ENCODE measurements at regions not wholly inside any gene's neighbourhood (a gene's known extent, or its start where the extent isn't known, plus 50 kb on each side); places are given as distances from the start of the nearest gene placed in this dataset.

DNA sequence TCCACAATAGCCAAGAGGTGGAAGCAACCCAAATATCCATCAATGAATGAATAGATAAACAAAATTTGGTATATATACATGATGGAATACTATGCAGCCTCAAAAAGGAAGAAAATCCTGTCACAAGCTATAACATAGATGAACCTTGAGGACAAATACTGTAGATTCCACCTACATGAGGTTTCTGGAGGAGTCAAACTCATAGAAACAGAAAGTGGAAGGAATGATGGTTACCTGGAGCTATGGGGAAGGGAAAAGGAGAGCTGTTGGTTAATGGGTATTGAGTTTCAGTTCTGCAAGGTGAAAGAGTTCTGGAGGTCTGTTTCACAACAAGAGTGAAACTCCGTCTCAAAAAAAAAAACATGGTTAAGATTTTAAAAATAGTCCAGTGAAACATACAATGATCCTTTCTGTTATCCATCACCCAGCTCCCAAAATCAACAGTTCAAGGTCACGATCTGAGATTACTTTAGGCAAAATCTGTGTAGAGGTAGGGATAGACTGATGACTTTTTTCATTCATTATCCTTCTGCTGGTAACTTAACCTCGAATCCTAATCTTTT, 80.8 kb upstream of the HNRNPU start:
- no peaks in the 10 kb centered on the region for H3K9me3 ChIP-seq (ENCODE audit: low read depth, low read length)
- no peaks in the 10 kb centered on the region for H3K27me3 ChIP-seq (ENCODE audit: insufficient read depth, low read length)
- H3K27ac ChIP-seq (ENCODE audit: low read depth, low read length), result no peak overlapping the region
- no peak overlapping the region for H2AFZ ChIP-seq (ENCODE audit: low read length)
- TF ChIP-seq CTCF (IDR thresholded peaks at IDR 0.05; ENCODE audit: extremely low read depth, low read depth, low read length), result no peak
- H3K79me2 ChIP-seq (ENCODE audit: insufficient read depth, low read length), result no peaks in the 10 kb centered on the region
- H4K20me1 ChIP-seq (ENCODE audit: insufficient read depth, low read length), result no peaks in the 10 kb centered on the region
- no peaks in the 10 kb centered on the region for H3K4me1 ChIP-seq (ENCODE audit: insufficient read depth, low read length)
- DNase-seq (ENCODE audit: insufficient read length, low spot score, missing footprints), result no peak
- no peak overlapping the region for H3K4me3 ChIP-seq (ENCODE audit: insufficient read depth, low read length)
- no peaks in the 10 kb centered on the region for H3K36me3 ChIP-seq (ENCODE audit: insufficient read depth, low read length)
- no peak overlapping the region for H3K4me2 ChIP-seq (ENCODE audit: insufficient read depth, low read length)

DNA sequence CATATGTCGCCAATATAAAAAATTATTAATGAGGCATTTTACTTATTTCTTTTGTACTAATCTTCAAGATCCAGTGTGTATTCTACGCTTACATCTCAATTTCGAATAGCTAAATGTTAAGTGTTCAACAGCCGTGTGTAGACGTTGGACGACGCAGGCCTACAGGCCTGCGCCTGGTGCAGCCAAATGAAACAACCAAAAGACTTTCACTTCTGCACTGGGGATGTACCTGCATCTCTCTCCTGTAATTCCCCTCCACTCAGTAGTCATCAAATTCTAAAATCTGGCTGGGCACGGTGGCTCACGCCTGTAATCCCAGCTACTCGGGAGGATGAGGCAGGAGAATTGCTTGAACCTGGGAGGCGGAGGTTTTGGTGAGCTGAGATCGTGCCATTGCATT, 76.8 kb upstream of the HNRNPU start:
- H3K27me3 ChIP-seq (ENCODE audit: insufficient read depth, low read length), result no peaks in the 10 kb centered on the region
- no peak for DNase-seq (ENCODE audit: insufficient read length, low spot score, missing footprints)
- no peaks in the 10 kb centered on the region for H3K36me3 ChIP-seq (ENCODE audit: insufficient read depth, low read length)
- H3K4me2 ChIP-seq (ENCODE audit: insufficient read depth, low read length), result no peak overlapping the region
- no peaks in the 10 kb centered on the region for H4K20me1 ChIP-seq (ENCODE audit: insufficient read depth, low read length)
- TF ChIP-seq CTCF (IDR thresholded peaks at IDR 0.05; ENCODE audit: extremely low read depth, low read depth, low read length), result no peak
- no peaks in the 10 kb centered on the region for H3K9me3 ChIP-seq (ENCODE audit: low read depth, low read length)
- no peaks in the 10 kb centered on the region for H3K79me2 ChIP-seq (ENCODE audit: insufficient read depth, low read length)
- H3K27ac ChIP-seq (ENCODE audit: low read depth, low read length), result no peak overlapping the region
- no peaks in the 10 kb centered on the region for H3K4me1 ChIP-seq (ENCODE audit: insufficient read depth, low read length)
- no peak overlapping the region for H3K4me3 ChIP-seq (ENCODE audit: insufficient read depth, low read length)
- H2AFZ ChIP-seq (ENCODE audit: low read length), result no peak overlapping the region

DNA sequence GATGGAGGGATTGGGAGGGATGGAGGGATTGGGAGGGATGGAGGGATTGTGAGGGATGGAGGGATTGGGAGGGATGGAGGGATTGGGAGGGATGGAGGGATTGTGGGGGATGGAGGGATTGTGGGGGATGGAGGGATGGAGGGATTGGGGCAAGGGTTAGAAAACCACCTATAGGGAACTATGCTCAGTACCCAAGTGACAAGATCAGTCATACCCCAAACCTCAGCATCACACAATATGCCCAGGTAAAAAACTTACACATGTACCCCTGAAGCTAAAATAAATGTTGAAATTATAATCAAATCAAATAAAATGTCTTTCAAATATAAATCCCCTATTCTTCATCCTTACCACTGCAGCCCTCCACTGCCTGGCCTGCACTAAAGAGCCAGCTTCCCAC, 72.8 kb upstream of the HNRNPU start:
- no peaks in the 10 kb centered on the region for H3K79me2 ChIP-seq (ENCODE audit: insufficient read depth, low read length)
- no peaks in the 10 kb centered on the region for H3K36me3 ChIP-seq (ENCODE audit: insufficient read depth, low read length)
- no peaks in the 10 kb centered on the region for H4K20me1 ChIP-seq (ENCODE audit: insufficient read depth, low read length)
- H3K4me1 ChIP-seq (ENCODE audit: insufficient read depth, low read length), result no peaks in the 10 kb centered on the region
- no peaks in the 10 kb centered on the region for H3K9me3 ChIP-seq (ENCODE audit: low read depth, low read length)
- no peak overlapping the region for H3K27ac ChIP-seq (ENCODE audit: low read depth, low read length)
- no peak overlapping the region for H2AFZ ChIP-seq (ENCODE audit: low read length)
- no peak overlapping the region for H3K4me3 ChIP-seq (ENCODE audit: insufficient read depth, low read length)
- no peak for DNase-seq (ENCODE audit: insufficient read length, low spot score, missing footprints)
- H3K27me3 ChIP-seq (ENCODE audit: insufficient read depth, low read length), result no peaks in the 10 kb centered on the region
- TF ChIP-seq CTCF (IDR thresholded peaks at IDR 0.05; ENCODE audit: extremely low read depth, low read depth, low read length), result no peak
- no peak overlapping the region for H3K4me2 ChIP-seq (ENCODE audit: insufficient read depth, low read length)

DNA sequence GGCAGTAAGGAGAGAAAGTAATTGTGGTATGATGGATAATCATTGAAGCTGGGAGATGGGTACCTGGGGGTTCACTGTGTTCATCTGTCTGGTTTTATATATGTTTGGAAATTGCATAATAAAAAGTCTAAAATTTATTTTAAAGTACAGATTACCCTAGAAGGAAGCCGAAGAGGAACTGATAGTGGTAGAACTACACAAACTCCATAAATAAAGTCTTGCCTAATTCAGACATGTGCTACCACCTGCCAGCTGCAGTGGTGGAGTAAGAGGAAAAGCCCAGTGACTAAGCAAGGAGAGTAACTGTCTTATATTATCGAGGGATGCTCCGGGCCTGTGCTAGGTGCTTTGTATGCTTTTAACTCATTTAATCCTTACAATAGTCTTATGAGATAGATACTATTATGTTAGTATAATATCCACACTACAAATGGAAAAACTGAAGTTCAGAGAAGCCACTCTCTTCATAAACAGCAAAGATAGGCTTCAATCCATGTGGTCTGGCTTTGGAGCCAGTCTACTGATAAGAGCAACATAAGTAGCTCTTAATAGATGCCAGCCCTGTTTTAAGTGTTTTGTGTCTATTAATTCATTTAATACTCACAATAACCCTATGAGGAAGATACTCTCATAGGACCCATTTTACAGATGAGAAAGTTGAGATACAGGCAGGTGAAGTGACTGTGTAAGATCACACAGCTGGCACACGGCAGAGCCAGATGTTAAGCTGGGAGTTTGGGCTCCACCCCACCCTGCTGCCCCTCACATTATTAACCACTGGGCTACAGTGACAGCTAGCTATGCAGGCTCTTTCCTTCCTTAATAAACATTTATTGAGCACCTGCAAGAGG, 56.8 kb upstream of the HNRNPU start:
- DNase-seq (ENCODE audit: insufficient read length, low spot score, missing footprints), result no peak
- no peak for TF ChIP-seq CTCF (IDR thresholded peaks at IDR 0.05; ENCODE audit: extremely low read depth, low read depth, low read length)
- Histone ChIP-seq H3K27me3 (ENCODE audit: insufficient read depth, low read length) (peaks cover 2% of the 10 kb centered on the region), H3K36me3 (ENCODE audit: insufficient read depth, low read length) (no peaks in the 10 kb centered on the region), H3K27ac (ENCODE audit: low read depth, low read length) (no peak overlapping the region), H3K4me1 (ENCODE audit: insufficient read depth, low read length) (peaks cover 6% of the 10 kb centered on the region), H4K20me1 (ENCODE audit: insufficient read depth, low read length) (no peaks in the 10 kb centered on the region), H3K79me2 (ENCODE audit: insufficient read depth, low read length) (no peaks in the 10 kb centered on the region), H3K9me3 (ENCODE audit: low read depth, low read length) (no peaks in the 10 kb centered on the region), H3K4me2 (ENCODE audit: insufficient read depth, low read length) (no peak overlapping the region), H2AFZ (ENCODE audit: low read length) (no peak overlapping the region), H3K4me3 (ENCODE audit: insufficient read depth, low read length) (no peak overlapping the region)

Measured in osteoblast (primary cell).